DOHH2 (cell line): ENCODE measurements at regions not wholly inside any gene's neighbourhood (a gene's known extent, or its start where the extent isn't known, plus 50 kb on each side); places are given as distances from the start of the nearest gene placed in this dataset.

ENCODE experiments used
- H3F3A ChIP-seq: fragments of 200-600 bp; sonication (generic), shearing (Covaris generic); 2 replicates; pipeline ENCODE4 v1.6.0; 2016; ENCODE audit warnings: antibody characterized with exemption, mild to moderate bottlenecking; ENCODE audit not compliant: control insufficient read depth, insufficient read depth
- H3K27ac ChIP-seq: fragments of 200-600 bp; sonication (generic); 2 replicates; pipeline ENCODE4 v1.5.1; 2014; ENCODE audit warnings: low read depth, mild to moderate bottlenecking, low read length, moderate library complexity
- H3K27me3 ChIP-seq: fragments of 200-600 bp; sonication (generic); 2 replicates; pipeline ENCODE4 v1.6.1; 2014; ENCODE audit warnings: mild to moderate bottlenecking, low read length, mixed read lengths; ENCODE audit not compliant: control insufficient read depth
- H3K36me3 ChIP-seq: fragments of 200-600 bp; sonication (generic); 2 replicates; pipeline ENCODE4 v1.6.1; 2014; ENCODE audit warnings: mild to moderate bottlenecking, low read length, moderate library complexity, mixed read lengths; ENCODE audit not compliant: control insufficient read depth
- H3K4me1 ChIP-seq: fragments of 200-600 bp; sonication (generic); 2 replicates; pipeline ENCODE4 v1.6.1; 2014; ENCODE audit warnings: mild to moderate bottlenecking, low read length, mixed read lengths; ENCODE audit not compliant: control insufficient read depth
- H3K4me2 ChIP-seq: fragments of 200-600 bp; sonication (generic); 2 replicates; pipeline ENCODE4 v1.6.0; 2014; ENCODE audit warnings: mild to moderate bottlenecking, low read length, moderate library complexity
- H3K4me3 ChIP-seq: fragments of 200-600 bp; sonication (generic); 2 replicates; pipeline ENCODE4 v1.5.1; 2014; ENCODE audit warnings: mild to moderate bottlenecking, low read length, mixed read lengths
- H3K79me2 ChIP-seq: fragments of 200-600 bp; sonication (generic); 2 replicates; pipeline ENCODE4 v1.6.1; 2014; ENCODE audit warnings: mild to moderate bottlenecking, low read length, mixed read lengths; ENCODE audit not compliant: control insufficient read depth
- H3K9me2 ChIP-seq: fragments of 200-600 bp; sonication (generic); replicated peaks from 2 replicates; pipeline ENCODE4 v1.6.1; 2014; ENCODE audit warnings: mild to moderate bottlenecking, low read length, mixed read lengths; ENCODE audit not compliant: control insufficient read depth
- H3K9me3 ChIP-seq: fragments of 200-600 bp; sonication (generic); 2 replicates; pipeline ENCODE4 v1.6.1; 2014; ENCODE audit warnings: antibody characterized with exemption, low read length, mixed read lengths; ENCODE audit not compliant: control insufficient read depth, insufficient read depth
- H4K20me1 ChIP-seq: fragments of 200-600 bp; sonication (generic); 2 replicates; pipeline ENCODE4 v1.6.0; 2014; ENCODE audit warnings: low read depth, mild to moderate bottlenecking, antibody characterized with exemption, low read length, moderate library complexity; ENCODE audit not compliant: control insufficient read depth, insufficient read depth
- CTCF ChIP-seq: fragments of 200-600 bp; sonication (generic); IDR thresholded peaks from one replicate; pipeline ENCODE4 v1.5.1; 2014; ENCODE audit warnings: antibody characterized with exemption, mild to moderate bottlenecking, low read depth, low read length; ENCODE audit not compliant: poor library complexity, severe bottlenecking
- EZH2phosphoT487 ChIP-seq: fragments of 200-600 bp; sonication (generic); IDR thresholded peaks from 2 replicates; pipeline ENCODE4 v1.6.1; 2017; ENCODE audit warnings: borderline replicate concordance, mild to moderate bottlenecking, antibody characterized with exemption, low read length, moderate library complexity, mixed read lengths

GRCh38 chr7:113783403-113783802 lies 135.4 kb downstream of the PPP1R3A start:
- H3K9me2 ChIP-seq, result no peaks in the 10 kb centered on the region
- H3K36me3 ChIP-seq, result no peaks in the 10 kb centered on the region
- no peak overlapping the region for H3K27ac ChIP-seq
- H4K20me1 ChIP-seq, result no peaks in the 10 kb centered on the region
- no peak overlapping the region for H3K4me2 ChIP-seq
- TF ChIP-seq EZH2phosphoT487, result no peak
- no peak for TF ChIP-seq CTCF
- 0 out of 2 replicates have a peak, but pooled peaks cover 3% of the 10 kb centered on the region for H3K4me1 ChIP-seq
- no peaks in the 10 kb centered on the region for H3K27me3 ChIP-seq
- H3F3A ChIP-seq, result no peaks in the 10 kb centered on the region
- no peaks in the 10 kb centered on the region for H3K79me2 ChIP-seq
- H3K9me3 ChIP-seq, result no peaks in the 10 kb centered on the region
- no peak overlapping the region for H3K4me3 ChIP-seq

GRCh38 chr7:113775804-113776203 lies 143.0 kb downstream of the PPP1R3A start:
- Histone ChIP-seq H3K36me3 (no peaks in the 10 kb centered on the region), H3K9me3 (no peaks in the 10 kb centered on the region), H3K4me3 (no peak overlapping the region), H3F3A (no peaks in the 10 kb centered on the region), H3K9me2 (no peaks in the 10 kb centered on the region), H3K4me2 (no peak overlapping the region), H3K4me1 (no peaks in the 10 kb centered on the region), H3K27ac (no peak overlapping the region), H4K20me1 (no peaks in the 10 kb centered on the region), H3K27me3 (no peaks in the 10 kb centered on the region), H3K79me2 (no peaks in the 10 kb centered on the region)
- TF ChIP-seq CTCF, result no peak
- no peak for TF ChIP-seq EZH2phosphoT487

GRCh38 chr7:113775401-113775800 lies 143.4 kb downstream of the PPP1R3A start:
- H3K4me3 ChIP-seq, result no peak overlapping the region
- no peaks in the 10 kb centered on the region for H3K9me3 ChIP-seq
- H3K4me1 ChIP-seq, result no peaks in the 10 kb centered on the region

More at GRCh38 chr7:113775401-113775800, 143.4 kb downstream of the PPP1R3A start:
- Histone ChIP-seq H3F3A (no peaks in the 10 kb centered on the region), H3K9me2 (no peaks in the 10 kb centered on the region), H3K27ac (no peak overlapping the region), H3K27me3 (no peaks in the 10 kb centered on the region), H4K20me1 (no peaks in the 10 kb centered on the region), H3K4me2 (no peak overlapping the region), H3K79me2 (no peaks in the 10 kb centered on the region), H3K36me3 (no peaks in the 10 kb centered on the region)
- TF ChIP-seq CTCF, result no peak
- TF ChIP-seq EZH2phosphoT487, result no peak
